Liver (tissue), 8 donors: ENCODE measurements at regions not wholly inside any gene's neighbourhood (a gene's known extent, or its start where the extent isn't known, plus 50 kb on each side); places are given as distances from the start of the nearest gene placed in this dataset.

Experiments
- DNase-seq: peaks from one replicate; pipeline ENCODE4 v3.0.0-alpha.2; 2017; ENCODE audit warnings: low spot score
- H3K27ac ChIP-seq, 2 donors: one replicate each; pipeline ENCODE4 v1.7.0; 2013; ENCODE audit warnings: inconsistent platforms in 2 of 2, low read length in 2 of 2, control low read depth in 1 of 2, low read depth in 1 of 2, mild to moderate bottlenecking in 1 of 2
- H3K27me3 ChIP-seq, 4 donors: one replicate each; pipeline versions ENCODE4 v1.6.1 to v1.7.0; 2013; ENCODE audit warnings: low read length in 3 of 4, inconsistent platforms in 1 of 4, mild to moderate bottlenecking in 1 of 4, moderate library complexity in 1 of 4; ENCODE audit not compliant: control insufficient read depth in 4 of 4, insufficient read depth in 4 of 4
- H3K36me3 ChIP-seq, 4 donors: one replicate each; pipeline versions ENCODE4 v1.6.1 to v1.7.0; 2013; ENCODE audit warnings: low read length in 3 of 4, mild to moderate bottlenecking in 3 of 4, low read depth in 1 of 4, moderate library complexity in 1 of 4; ENCODE audit not compliant: control insufficient read depth in 4 of 4, insufficient read depth in 3 of 4
- H3K4me1 ChIP-seq, 4 donors: one replicate each; pipeline versions ENCODE4 v1.6.1 to v1.7.0; 2013; ENCODE audit warnings: low read length in 3 of 4, mild to moderate bottlenecking in 3 of 4, moderate library complexity in 1 of 4; ENCODE audit not compliant: control insufficient read depth in 4 of 4, insufficient read depth in 4 of 4
- H3K4me3 ChIP-seq, 3 donors: one replicate each; pipeline versions ENCODE4 v1.6.1 to v1.7.0; 2013; ENCODE audit warnings: low read length in 3 of 3, control low read depth in 1 of 3, low read depth in 1 of 3, mild to moderate bottlenecking in 1 of 3
- H3K9ac ChIP-seq, 2 donors: one replicate each; pipeline ENCODE4 v1.7.0; 2013; ENCODE audit warnings: low read length in 2 of 2, mild to moderate bottlenecking in 2 of 2, moderate library complexity in 2 of 2, control low read depth in 1 of 2, low read depth in 1 of 2
- H3K9me3 ChIP-seq, 4 donors: one replicate each; pipeline versions ENCODE4 v1.6.1 to v1.7.0; 2013; ENCODE audit warnings: low read length in 3 of 4; ENCODE audit not compliant: control insufficient read depth in 4 of 4
- EGR1 ChIP-seq, 2 donors: IDR thresholded peaks; 2 replicates each; pipeline ENCODE4 v1.6.1; 2016 to 2018; ENCODE audit warnings: antibody characterized with exemption in 2 of 2, low read depth in 2 of 2
- FOXA1 ChIP-seq: IDR thresholded peaks from 2 replicates; pipeline ENCODE4 v1.6.1; 2016; ENCODE audit warnings: antibody characterized with exemption
- FOXA2 ChIP-seq: IDR thresholded peaks from 2 replicates; pipeline ENCODE4 v1.6.1; 2016; ENCODE audit warnings: antibody characterized with exemption
- GABPA ChIP-seq, 2 donors: IDR thresholded peaks in 1 of 2; conservative IDR thresholded peaks in 1 of 2; 2 replicates each; pipeline ENCODE4 v1.6.1; 2016; ENCODE audit warnings: antibody characterized with exemption in 2 of 2, mild to moderate bottlenecking in 1 of 2, moderate library complexity in 1 of 2
- HNF4A ChIP-seq, 2 donors: conservative IDR thresholded peaks; 2 replicates each; pipeline ENCODE4 v1.6.1; 2016; ENCODE audit warnings: antibody characterized with exemption in 2 of 2, mild to moderate bottlenecking in 2 of 2
- HNF4G ChIP-seq: IDR thresholded peaks from 2 replicates; pipeline ENCODE4 v1.6.1; 2016; ENCODE audit warnings: antibody characterized with exemption
- JUND ChIP-seq, 2 donors: IDR thresholded peaks; 2 replicates each; pipeline ENCODE4 v1.6.1; 2016; ENCODE audit warnings: antibody characterized with exemption in 2 of 2
- NR2F2 ChIP-seq: IDR thresholded peaks from 2 replicates; pipeline ENCODE4 v1.6.1; 2016; ENCODE audit warnings: antibody characterized with exemption
- RAD21 ChIP-seq, 2 donors: IDR thresholded peaks; 2 replicates each; pipeline ENCODE4 v1.6.1; 2016; ENCODE audit warnings: antibody characterized with exemption in 2 of 2, mild to moderate bottlenecking in 2 of 2
- RXRA ChIP-seq, 2 donors: IDR thresholded peaks; 2 replicates each; pipeline ENCODE4 v1.6.1; 2017 to 2018; ENCODE audit warnings: antibody characterized with exemption in 2 of 2, mild to moderate bottlenecking in 1 of 2
- SP1 ChIP-seq: IDR thresholded peaks from 2 replicates; pipeline ENCODE4 v1.6.1; 2018; ENCODE audit warnings: antibody characterized with exemption, mild to moderate bottlenecking
- TAF1 ChIP-seq: conservative IDR thresholded peaks from 2 replicates; pipeline ENCODE4 v1.6.1; 2016; ENCODE audit warnings: antibody characterized with exemption, mild to moderate bottlenecking
- YY1 ChIP-seq: IDR thresholded peaks from 2 replicates; pipeline ENCODE4 v1.6.1; 2016; ENCODE audit warnings: antibody characterized with exemption, mild to moderate bottlenecking
- WGBS: extraction: QIAGEN DNeasy Blood & Tissue Kit; methylation state at CpG from one replicate; pipeline ENCODE4 v1.1.7; 2013; 5-methylcytosine and 5-hydroxymethylcytosine counted together
- TF ChIP-seq, protein P1 (sequence below): fragments of 150-350 bp; IDR thresholded peaks from 2 replicates; pipeline ENCODE4 v1.5.1; 2017; ENCODE audit warnings: improper control_type of control experiment, low read depth, low read length; ENCODE audit not compliant: missing input control
- TF ChIP-seq, protein P2 (sequence below): IDR thresholded peaks from 2 replicates; pipeline ENCODE4 v1.6.1; 2016; ENCODE audit warnings: antibody characterized with exemption
- TF ChIP-seq, protein P3 (sequence below): IDR thresholded peaks from 2 replicates; pipeline ENCODE4 v1.6.1; 2016; ENCODE audit warnings: antibody characterized with exemption
- TF ChIP-seq, protein P4 (sequence below): IDR thresholded peaks from 2 replicates; pipeline ENCODE4 v1.6.1; 2016; ENCODE audit warnings: antibody characterized with exemption
- TF ChIP-seq, protein P5 (sequence below): IDR thresholded peaks from 2 replicates; pipeline ENCODE4 v1.6.1; 2016; ENCODE audit warnings: antibody characterized with exemption, mild to moderate bottlenecking
- donor health status: healthy.
- donor health status: healthy.
- donor health status: healthy.
- donor health status: healthy.
- donor health status: healthy.

DNA sequence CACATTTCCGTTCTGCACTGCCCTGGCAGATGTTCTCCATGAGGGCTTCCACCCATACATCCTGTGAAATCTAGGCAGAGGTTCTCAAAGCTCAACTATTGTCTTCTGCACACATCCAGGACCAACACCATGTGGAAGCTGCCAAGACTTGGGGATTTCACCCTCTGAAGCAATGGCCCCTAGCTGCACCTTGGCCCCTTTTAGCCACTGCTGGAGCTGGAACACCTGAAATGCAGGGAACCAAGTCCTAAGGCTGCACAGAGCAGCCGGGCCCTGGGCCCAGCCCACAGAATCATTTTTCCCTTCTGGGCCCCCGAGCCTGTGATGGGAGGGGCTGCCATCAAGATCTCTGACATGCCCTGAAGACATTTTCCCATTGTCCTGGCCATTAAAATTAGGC is 228.7 kb downstream of the ANXA1 start (continued):
- TF ChIP-seq, protein P1, sequence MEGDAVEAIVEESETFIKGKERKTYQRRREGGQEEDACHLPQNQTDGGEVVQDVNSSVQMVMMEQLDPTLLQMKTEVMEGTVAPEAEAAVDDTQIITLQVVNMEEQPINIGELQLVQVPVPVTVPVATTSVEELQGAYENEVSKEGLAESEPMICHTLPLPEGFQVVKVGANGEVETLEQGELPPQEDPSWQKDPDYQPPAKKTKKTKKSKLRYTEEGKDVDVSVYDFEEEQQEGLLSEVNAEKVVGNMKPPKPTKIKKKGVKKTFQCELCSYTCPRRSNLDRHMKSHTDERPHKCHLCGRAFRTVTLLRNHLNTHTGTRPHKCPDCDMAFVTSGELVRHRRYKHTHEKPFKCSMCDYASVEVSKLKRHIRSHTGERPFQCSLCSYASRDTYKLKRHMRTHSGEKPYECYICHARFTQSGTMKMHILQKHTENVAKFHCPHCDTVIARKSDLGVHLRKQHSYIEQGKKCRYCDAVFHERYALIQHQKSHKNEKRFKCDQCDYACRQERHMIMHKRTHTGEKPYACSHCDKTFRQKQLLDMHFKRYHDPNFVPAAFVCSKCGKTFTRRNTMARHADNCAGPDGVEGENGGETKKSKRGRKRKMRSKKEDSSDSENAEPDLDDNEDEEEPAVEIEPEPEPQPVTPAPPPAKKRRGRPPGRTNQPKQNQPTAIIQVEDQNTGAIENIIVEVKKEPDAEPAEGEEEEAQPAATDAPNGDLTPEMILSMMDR: no peak
- TF ChIP-seq GABPA (IDR thresholded peaks at IDR 0.05 in 1 of 2, conservative IDR thresholded peaks at IDR 0.05 in 1 of 2): no peak
- TF ChIP-seq FOXA2: no peak
- no peak for TF ChIP-seq HNF4A (conservative IDR thresholded peaks at IDR 0.05)
- TF ChIP-seq EGR1 (IDR thresholded peaks at IDR 0.05; ENCODE audit: low read depth in 2 of 2): no peak
- TF ChIP-seq, protein P2, sequence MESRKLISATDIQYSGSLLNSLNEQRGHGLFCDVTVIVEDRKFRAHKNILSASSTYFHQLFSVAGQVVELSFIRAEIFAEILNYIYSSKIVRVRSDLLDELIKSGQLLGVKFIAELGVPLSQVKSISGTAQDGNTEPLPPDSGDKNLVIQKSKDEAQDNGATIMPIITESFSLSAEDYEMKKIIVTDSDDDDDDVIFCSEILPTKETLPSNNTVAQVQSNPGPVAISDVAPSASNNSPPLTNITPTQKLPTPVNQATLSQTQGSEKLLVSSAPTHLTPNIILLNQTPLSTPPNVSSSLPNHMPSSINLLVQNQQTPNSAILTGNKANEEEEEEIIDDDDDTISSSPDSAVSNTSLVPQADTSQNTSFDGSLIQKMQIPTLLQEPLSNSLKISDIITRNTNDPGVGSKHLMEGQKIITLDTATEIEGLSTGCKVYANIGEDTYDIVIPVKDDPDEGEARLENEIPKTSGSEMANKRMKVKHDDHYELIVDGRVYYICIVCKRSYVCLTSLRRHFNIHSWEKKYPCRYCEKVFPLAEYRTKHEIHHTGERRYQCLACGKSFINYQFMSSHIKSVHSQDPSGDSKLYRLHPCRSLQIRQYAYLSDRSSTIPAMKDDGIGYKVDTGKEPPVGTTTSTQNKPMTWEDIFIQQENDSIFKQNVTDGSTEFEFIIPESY: no peak

DNA sequence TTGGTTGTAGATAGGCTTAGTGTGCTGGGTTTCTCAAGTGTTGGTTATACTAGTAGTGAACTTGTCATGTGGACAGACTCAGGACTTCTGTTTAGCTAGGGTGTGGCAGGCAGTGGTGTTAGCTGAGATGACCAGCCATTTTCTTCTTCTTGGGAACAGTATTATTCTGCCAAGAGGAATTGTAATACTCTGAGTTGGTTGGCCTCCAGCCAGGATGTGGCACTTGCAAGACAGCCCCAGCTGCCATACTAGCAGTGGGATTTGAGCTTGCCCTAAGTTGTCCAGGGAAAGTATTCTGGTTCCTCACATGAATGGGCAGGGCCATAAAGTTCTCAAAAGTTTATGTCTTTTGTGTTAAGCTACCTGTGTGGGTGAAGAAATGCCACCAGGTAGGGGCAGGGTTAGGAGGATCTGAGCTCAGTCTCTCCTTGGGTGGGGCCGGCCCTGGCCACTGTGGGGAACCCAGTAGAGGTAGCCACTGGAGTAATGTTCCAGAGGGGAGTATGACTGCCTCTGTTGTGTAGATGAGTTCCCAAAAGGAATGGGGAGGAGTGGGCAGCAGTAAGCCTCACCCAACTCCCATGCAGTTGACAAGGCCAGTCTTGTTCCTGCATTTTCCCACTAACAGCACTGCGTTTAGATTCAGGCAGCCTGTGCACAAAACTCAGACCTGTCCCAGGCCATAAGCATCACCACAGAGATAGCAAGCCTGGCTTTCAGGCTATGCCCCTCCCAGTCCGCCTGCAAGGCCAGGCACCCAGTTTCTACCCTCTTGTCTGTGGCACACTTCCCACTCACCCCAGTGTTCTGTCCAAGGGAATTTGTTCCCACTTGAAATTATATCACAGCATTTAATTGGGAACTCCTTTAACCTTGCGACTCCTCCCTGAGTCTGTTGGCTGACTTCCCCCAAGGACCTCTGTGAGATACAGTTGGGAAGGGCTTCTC is 250.7 kb downstream of the ANXA1 start:
- no peaks in the 10 kb centered on the region for H3K36me3 ChIP-seq
- no peak overlapping the region for H3K4me3 ChIP-seq
- no peaks in the 10 kb centered on the region for H3K27me3 ChIP-seq
- 89% methylated on average over 4 of the region's 4 CpGs for WGBS
- no peaks in the 10 kb centered on the region for H3K4me1 ChIP-seq
- peaks cover 0 to 4% (median 2%) of the 10 kb centered on the region in 4 donors for H3K9me3 ChIP-seq
- H3K27ac ChIP-seq: no peak overlapping the region
- TF ChIP-seq, protein P3, sequence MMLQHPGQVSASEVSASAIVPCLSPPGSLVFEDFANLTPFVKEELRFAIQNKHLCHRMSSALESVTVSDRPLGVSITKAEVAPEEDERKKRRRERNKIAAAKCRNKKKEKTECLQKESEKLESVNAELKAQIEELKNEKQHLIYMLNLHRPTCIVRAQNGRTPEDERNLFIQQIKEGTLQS: no peak
- TF ChIP-seq, protein P4, sequence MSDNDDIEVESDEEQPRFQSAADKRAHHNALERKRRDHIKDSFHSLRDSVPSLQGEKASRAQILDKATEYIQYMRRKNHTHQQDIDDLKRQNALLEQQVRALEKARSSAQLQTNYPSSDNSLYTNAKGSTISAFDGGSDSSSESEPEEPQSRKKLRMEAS: no peak
- TF ChIP-seq RAD21 (IDR thresholded peaks at IDR 0.05): no peak
- no peak for TF ChIP-seq RXRA (IDR thresholded peaks at IDR 0.05)
- TF ChIP-seq EGR1 (IDR thresholded peaks at IDR 0.05; ENCODE audit: low read depth in 2 of 2): no peak
- TF ChIP-seq, protein P2: no peak
- no peak for TF ChIP-seq YY1
- no peak for TF ChIP-seq FOXA1
- TF ChIP-seq HNF4A (conservative IDR thresholded peaks at IDR 0.05): no peak
- no peak for TF ChIP-seq TAF1
- TF ChIP-seq HNF4G: no peak
- TF ChIP-seq NR2F2: no peak
- TF ChIP-seq, protein P1: no peak
- no peak for TF ChIP-seq JUND (IDR thresholded peaks at IDR 0.05)
- TF ChIP-seq GABPA (IDR thresholded peaks at IDR 0.05 in 1 of 2, conservative IDR thresholded peaks at IDR 0.05 in 1 of 2): no peak
- TF ChIP-seq SP1: no peak
- no peak for TF ChIP-seq FOXA2
- TF ChIP-seq, protein P5, sequence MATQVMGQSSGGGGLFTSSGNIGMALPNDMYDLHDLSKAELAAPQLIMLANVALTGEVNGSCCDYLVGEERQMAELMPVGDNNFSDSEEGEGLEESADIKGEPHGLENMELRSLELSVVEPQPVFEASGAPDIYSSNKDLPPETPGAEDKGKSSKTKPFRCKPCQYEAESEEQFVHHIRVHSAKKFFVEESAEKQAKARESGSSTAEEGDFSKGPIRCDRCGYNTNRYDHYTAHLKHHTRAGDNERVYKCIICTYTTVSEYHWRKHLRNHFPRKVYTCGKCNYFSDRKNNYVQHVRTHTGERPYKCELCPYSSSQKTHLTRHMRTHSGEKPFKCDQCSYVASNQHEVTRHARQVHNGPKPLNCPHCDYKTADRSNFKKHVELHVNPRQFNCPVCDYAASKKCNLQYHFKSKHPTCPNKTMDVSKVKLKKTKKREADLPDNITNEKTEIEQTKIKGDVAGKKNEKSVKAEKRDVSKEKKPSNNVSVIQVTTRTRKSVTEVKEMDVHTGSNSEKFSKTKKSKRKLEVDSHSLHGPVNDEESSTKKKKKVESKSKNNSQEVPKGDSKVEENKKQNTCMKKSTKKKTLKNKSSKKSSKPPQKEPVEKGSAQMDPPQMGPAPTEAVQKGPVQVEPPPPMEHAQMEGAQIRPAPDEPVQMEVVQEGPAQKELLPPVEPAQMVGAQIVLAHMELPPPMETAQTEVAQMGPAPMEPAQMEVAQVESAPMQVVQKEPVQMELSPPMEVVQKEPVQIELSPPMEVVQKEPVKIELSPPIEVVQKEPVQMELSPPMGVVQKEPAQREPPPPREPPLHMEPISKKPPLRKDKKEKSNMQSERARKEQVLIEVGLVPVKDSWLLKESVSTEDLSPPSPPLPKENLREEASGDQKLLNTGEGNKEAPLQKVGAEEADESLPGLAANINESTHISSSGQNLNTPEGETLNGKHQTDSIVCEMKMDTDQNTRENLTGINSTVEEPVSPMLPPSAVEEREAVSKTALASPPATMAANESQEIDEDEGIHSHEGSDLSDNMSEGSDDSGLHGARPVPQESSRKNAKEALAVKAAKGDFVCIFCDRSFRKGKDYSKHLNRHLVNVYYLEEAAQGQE: no peak
- H3K9ac ChIP-seq: no peak overlapping the region
- DNase-seq: no peak
